Jurkat, Clone E6-1 (cell line): ENCODE measurements at regions not wholly inside any gene's neighbourhood (a gene's known extent, or its start where the extent isn't known, plus 50 kb on each side); places are given as distances from the start of the nearest gene placed in this dataset.
"Not testable (repeated sequence)": the region's sequence is repeated elsewhere in the genome, so short reads cannot be mapped to it uniquely, and the experiment has no call there.

ENCODE experiments used
- DNase-seq: peaks from one replicate; pipeline ENCODE4 v3.0.0-alpha.2; 2011; ENCODE audit warnings: low read depth, low spot score
- H3K4me3 ChIP-seq: 2 replicates; pipeline ENCODE4 v1.5.1; 2011; ENCODE audit warnings: mild to moderate bottlenecking, low read length, control low read depth, moderate library complexity

DNA sequence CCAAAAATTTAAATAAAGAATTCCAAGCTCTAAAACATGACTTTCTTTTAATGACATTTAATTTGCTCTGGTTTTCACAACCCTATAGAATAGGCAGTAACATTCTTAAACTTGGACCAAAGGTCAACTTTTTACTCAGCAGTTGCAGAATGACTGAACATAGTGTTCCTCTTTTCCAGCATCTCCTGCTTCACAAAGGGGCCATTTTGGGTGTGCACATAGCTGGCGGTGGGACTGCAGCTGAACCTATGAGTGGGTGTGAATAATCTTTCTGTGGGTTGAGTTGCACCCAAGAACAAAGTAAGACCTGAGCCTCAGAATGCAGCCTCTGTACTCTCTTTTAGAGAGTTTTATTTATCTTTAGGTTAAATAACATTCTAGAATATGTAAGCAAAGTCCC is 96.9 kb upstream of the HAPLN1 start:
- no peak overlapping the region for H3K4me3 ChIP-seq
- no peak for DNase-seq

DNA sequence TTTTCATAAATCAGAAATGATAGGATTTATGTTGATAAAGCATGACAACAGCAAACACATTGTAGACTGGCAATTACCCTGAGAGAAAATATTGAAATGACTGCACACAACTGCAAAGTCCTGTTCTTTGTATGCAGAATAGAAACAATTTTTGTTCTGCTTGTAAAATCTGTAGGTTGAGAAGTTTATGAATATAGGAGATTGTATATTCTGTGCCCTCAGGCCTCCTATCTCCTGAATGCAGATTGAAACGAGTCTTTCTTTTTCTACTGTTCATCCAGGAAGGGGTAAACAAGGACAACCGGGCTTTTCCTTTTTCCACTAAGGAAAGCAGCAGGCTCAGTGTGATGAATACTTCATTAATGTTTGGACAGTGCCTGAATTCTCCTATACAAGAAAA is 95.0 kb upstream of the HAPLN1 start:
- DNase-seq: no peak
- no peak overlapping the region for H3K4me3 ChIP-seq

DNA sequence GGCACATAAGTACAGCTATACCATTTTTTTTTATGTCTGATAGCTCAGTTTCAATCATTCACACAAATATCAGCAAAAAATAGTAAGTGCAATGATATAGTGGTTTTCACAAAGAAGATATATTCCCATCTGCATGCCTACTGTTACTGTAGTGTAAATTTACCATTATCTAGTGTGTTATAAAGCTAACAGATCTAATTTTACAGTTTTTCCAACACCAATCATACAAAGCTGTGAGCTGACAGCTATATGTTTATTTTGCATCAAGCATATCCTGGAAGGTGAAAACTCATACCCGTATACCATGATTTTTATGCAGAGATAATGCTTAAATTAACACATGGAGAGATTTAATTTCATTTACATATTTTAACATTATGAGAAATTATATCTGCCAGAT is 89.9 kb upstream of the HAPLN1 start:
- no peak for DNase-seq

DNA sequence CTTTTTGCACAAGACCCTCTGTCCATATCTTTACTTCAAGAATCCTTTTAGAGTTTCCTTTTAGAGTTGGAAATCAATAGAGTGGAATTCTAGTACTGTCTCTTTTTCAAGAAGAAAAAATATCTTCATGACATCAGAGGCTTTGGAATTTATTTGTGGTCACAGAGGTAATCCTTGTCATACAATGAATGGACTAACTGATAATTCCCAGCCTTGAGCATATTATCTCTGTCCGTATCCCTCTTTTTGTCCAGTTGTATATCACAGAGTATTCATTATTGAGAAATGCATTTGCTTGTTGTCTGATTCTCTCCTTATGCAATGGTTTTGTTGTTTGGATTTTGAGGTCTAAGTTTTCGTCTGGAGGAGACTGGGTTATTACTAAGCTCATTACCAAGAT is 82.0 kb upstream of the HAPLN1 start:
- DNase-seq: no peak
- H3K4me3 ChIP-seq: no peak overlapping the region

More for the DNA sequence above, 89.9 kb upstream of the HAPLN1 start:
- no peak overlapping the region for H3K4me3 ChIP-seq

DNA sequence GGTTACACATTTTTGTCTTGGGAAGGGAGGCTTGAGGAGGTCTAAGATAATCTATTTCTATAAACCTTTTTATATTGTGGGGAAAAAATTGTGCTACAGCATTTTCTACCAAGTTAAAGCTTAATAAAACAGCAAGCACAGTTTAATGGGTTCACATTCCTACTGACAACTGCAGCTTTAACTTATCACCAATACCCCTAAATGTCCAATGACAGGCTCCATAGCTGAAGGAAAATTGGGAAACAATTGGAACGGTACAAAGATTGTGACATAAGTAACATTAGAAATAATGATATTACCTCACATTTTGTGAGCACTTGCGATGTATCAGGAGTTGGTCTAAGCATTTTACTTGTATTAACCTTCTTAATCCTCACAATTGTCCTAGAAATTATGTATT is 79.5 kb upstream of the HAPLN1 start:
- DNase-seq: no peak
- H3K4me3 ChIP-seq: no peak overlapping the region

DNA sequence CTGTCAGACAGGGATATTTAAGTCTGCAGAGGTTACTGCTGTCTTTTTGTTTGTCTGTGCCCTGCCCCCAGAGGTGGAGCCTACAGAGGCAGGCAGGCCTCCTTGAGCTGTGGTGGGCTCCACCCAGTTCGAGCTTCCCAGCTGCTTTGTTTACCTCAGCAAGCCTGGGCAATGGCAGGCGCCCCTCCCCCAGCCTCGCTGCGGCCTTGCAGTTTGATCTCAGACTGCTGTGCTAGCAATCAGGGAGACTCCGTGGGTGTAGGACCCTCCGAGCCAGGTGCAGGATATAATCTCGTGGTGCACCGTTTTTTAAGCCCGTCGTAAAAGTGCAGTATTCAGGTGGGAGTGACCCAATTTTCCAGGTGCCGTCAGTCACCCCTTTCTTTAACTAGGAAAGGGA is 78.4 kb upstream of the HAPLN1 start:
- DNase-seq, H3K4me3 ChIP-seq: not testable (repeated sequence)

DNA sequence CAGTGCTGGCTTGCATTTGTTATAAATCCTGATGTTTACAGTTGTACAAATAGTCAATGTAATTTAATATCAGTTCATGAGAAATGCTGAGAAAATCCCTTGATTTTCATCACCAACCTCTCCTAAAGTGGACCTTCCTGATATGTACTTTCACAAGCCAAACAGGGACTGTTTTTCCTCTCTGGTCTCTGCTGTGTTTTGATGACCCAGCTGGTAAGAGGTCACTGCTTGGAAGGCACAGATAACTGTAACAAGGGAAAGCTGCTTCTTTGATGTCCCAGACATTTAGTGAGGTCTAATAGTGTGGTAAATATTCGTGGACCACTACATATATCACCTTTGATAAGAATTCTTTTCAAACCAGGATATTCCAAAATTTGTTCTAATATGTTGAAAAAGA is 68.7 kb upstream of the HAPLN1 start:
- no peak for DNase-seq
- no peak overlapping the region for H3K4me3 ChIP-seq

DNA sequence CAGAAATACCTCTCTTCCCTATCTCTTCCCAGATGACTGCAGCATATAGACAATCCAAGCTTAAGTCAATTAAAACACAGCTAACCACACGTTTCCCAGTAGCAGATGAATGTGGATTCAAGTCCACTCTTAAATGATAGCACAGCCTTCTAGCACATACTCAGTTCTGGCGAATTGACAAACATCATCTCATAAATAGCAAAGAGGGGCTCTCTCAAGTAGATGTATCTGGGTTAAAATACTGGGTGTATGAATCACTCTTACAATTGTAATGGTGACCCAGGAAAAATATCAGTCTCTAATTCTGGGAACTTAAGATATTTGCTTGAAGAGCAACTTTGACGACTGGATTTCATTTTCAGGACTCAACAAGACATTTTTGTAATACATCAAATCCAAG is 67.0 kb upstream of the HAPLN1 start:
- no peak overlapping the region for H3K4me3 ChIP-seq
- DNase-seq: no peak

DNA sequence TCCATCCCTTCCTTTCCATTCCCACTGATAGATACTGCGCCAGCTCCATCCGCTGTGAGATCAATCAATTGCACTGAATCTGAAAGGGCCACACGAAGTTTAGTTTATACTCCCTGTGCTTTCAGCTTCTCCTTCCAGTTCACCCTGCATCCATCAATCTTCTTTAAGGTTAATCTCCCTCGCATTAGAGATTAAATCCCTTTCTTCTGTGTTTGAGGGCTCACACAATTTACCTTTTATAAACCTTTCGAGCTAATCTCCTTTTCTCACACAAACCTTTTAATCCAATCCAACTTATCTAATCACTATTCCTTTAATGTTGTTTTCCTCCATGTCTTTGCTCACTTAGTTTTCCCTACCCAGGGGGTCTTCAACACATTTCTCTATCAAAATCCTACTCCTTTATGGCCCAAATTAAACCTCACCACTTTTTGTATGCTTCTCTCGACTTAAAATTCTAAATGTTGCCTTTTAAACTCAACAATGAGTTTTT is 64.6 kb upstream of the HAPLN1 start:
- DNase-seq: no peak
- H3K4me3 ChIP-seq: no peak overlapping the region

DNA sequence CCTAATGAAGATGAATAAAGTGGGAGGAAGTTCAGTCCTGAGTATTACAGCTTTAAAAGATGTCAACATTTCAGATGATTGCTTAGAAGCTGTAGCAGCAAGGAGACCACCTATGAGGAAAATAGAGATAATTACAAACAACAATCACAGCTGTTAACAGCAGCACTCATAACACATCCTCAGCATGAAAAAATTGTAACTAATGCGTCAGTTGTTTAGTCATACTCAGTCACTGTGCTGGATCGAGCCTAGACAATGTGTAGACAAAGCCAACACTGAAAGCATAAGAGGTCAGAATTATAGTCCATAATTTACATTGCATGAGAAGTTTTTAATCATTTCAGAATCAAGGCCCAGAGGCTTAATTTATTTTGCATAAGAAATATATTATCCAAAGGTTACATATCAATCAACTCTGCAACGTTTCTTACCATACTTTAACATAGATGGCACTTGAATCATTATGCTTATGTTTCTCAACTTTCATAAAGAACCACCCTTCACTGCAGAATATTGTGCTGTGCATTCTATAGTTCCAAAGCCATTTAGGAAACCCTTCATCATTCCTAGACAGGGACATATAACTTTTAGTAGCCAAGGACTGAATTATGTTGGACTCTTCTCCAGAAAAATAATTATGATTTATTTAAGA is 60.2 kb upstream of the HAPLN1 start:
- no peak for DNase-seq
- no peak overlapping the region for H3K4me3 ChIP-seq

DNA sequence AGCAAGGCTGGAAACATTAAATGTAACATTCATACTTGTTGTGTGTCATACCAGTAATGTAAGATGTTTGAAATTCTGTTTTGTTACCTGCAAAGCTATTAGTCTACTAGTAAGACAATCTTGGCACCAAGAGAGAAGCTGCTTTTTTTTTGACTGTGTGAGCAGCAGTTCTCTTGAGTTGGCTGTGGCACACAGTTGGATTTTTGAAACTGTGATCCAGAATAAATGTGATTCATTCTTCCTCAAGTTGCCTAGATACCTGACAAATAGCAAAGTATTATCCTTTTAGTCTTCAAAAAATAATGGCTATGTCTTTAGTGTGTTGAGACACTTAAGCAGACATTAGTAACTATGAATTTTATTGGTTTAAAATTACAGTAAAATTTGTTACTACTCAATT is 57.2 kb upstream of the HAPLN1 start:
- DNase-seq: no peak

DNA sequence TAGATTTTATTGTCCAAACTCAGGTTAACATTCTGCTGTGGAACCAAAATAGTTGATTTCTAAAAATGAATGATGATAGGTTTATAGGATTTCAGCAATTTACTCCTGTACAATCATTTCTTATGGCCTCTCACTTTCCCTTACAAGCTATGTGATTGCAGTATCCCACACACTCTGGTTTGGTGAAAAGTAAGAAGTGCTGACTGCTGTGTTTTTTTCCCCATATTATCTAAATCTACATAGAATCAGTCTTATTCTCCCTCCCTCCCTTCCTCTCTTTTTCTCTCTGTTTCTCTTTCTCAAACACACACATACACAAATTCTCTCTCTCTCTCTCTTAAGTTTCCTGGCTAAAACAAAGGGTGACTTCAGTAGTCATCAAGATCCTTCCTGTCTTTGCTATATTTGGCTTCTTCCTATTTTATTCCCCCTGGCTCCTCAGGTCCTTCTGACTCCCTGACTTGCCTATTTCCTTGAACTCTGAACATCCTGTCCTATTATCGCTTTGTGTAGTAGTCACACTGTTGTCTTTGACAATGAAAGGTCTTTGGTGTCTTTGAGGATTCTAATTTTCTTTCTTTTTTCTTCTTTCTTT is 55.9 kb upstream of the HAPLN1 start:
- no peak for DNase-seq
- H3K4me3 ChIP-seq: no peak overlapping the region

More for the DNA sequence above, 57.2 kb upstream of the HAPLN1 start:
- no peak overlapping the region for H3K4me3 ChIP-seq
